Stimulated activated CD4-positive, alpha-beta T cell treated with anti-CD3 and anti-CD28 coated beads, Interleukin-4, amount 100 ng/mL, for 24 hours (primary cell): ENCODE measurements at regions not wholly inside any gene's neighbourhood (a gene's known extent, or its start where the extent isn't known, plus 50 kb on each side); places are given as distances from the start of the nearest gene placed in this dataset.

Experiments
- DNase-seq: peaks from one replicate; pipeline ENCODE4 v3.0.0-alpha.2; 2020

- no peak for DNase-seq
Observed at GRCh38 chr12:5232826-5233500, 189.3 kb downstream of the KCNA5 start.

- DNase-seq: no peak
Observed at GRCh38 chr12:5236022-5236640, 192.5 kb downstream of the KCNA5 start.

- no peak for DNase-seq
Observed at GRCh38 chr12:5242440-5242839, 189.5 kb upstream of the NTF3 start.

GRCh38 chr12:5243014-5243413 is 188.9 kb upstream of the NTF3 start:
- no peak for DNase-seq

GRCh38 chr12:5244513-5244972 is 187.4 kb upstream of the NTF3 start:
- no peak for DNase-seq

- no peak for DNase-seq
Observed at GRCh38 chr12:5246196-5246595, 185.7 kb upstream of the NTF3 start.

- no peak for DNase-seq
Observed at GRCh38 chr12:5247144-5247543, 184.8 kb upstream of the NTF3 start.

- DNase-seq: no peak
Observed at GRCh38 chr12:5248230-5248629, 183.7 kb upstream of the NTF3 start.

GRCh38 chr12:5248999-5249526 is 182.8 kb upstream of the NTF3 start:
- no peak for DNase-seq

GRCh38 chr12:5251092-5251491 is 180.8 kb upstream of the NTF3 start:
- DNase-seq: no peak

GRCh38 chr12:5251786-5252185 is 180.1 kb upstream of the NTF3 start:
- DNase-seq: no peak

- no peak for DNase-seq
Observed at GRCh38 chr12:5254703-5255102, 177.2 kb upstream of the NTF3 start.

GRCh38 chr12:5257763-5258495 is 174.0 kb upstream of the NTF3 start:
- DNase-seq: no peak

GRCh38 chr12:5258498-5258897 is 173.4 kb upstream of the NTF3 start:
- no peak for DNase-seq

GRCh38 chr12:5258926-5259325 is 173.0 kb upstream of the NTF3 start:
- no peak for DNase-seq

- DNase-seq: no peak
Observed at GRCh38 chr12:5259523-5259922, 172.4 kb upstream of the NTF3 start.

GRCh38 chr12:5260086-5260485 is 171.8 kb upstream of the NTF3 start:
- DNase-seq: no peak

- no peak for DNase-seq
Observed at GRCh38 chr12:5260591-5261086, 171.3 kb upstream of the NTF3 start.

- no peak for DNase-seq
Observed at GRCh38 chr12:5262450-5262849, 169.5 kb upstream of the NTF3 start.

- no peak for DNase-seq
Observed at GRCh38 chr12:5262885-5263284, 169.0 kb upstream of the NTF3 start.

GRCh38 chr12:5264006-5264405 is 167.9 kb upstream of the NTF3 start:
- DNase-seq: no peak

- DNase-seq: no peak
Observed at GRCh38 chr12:5267603-5268423, 164.1 kb upstream of the NTF3 start.
